GM19043 (cell line): ENCODE measurements at regions not wholly inside any gene's neighbourhood (a gene's known extent, or its start where the extent isn't known, plus 50 kb on each side); places are given as distances from the start of the nearest gene placed in this dataset.
"Not testable (repeated sequence)": the region's sequence is repeated elsewhere in the genome, so short reads cannot be mapped to it uniquely, and the experiment has no call there.

Source experiments
- ATAC-seq: cut with Tn5 transposase; IDR thresholded peaks from one replicate; pipeline ENCODE4 v1.9.1; 2021; ENCODE audit warnings: low read depth; ENCODE audit not compliant: unreplicated experiment

- ATAC-seq: no peak
Measured at GRCh38 chr7:153701678-153702077, 350.5 kb upstream of the DPP6 start.

- ATAC-seq: not testable (repeated sequence)
Measured at GRCh38 chr7:153723892-153724291, 328.3 kb upstream of the DPP6 start.

GRCh38 chr7:153731504-153731903, 320.7 kb upstream of the DPP6 start:
- ATAC-seq: not testable (repeated sequence)

GRCh38 chr7:153743434-153743833, 308.8 kb upstream of the DPP6 start:
- not testable (repeated sequence) for ATAC-seq

GRCh38 chr7:153747969-153748368, 304.2 kb upstream of the DPP6 start:
- not testable (repeated sequence) for ATAC-seq

- not testable (repeated sequence) for ATAC-seq
Measured at GRCh38 chr7:153748885-153749284, 303.3 kb upstream of the DPP6 start.

GRCh38 chr7:153765869-153766268, 286.3 kb upstream of the DPP6 start:
- not testable (repeated sequence) for ATAC-seq

- ATAC-seq: not testable (repeated sequence)
Measured at GRCh38 chr7:153766926-153767325, 285.3 kb upstream of the DPP6 start.

- no peak for ATAC-seq
Measured at GRCh38 chr7:153772966-153773365, 279.2 kb upstream of the DPP6 start.

- ATAC-seq: not testable (repeated sequence)
Measured at GRCh38 chr7:153776940-153777339, 275.3 kb upstream of the DPP6 start.

GRCh38 chr7:153797363-153797762, 254.8 kb upstream of the DPP6 start:
- ATAC-seq: not testable (repeated sequence)

- no peak for ATAC-seq
Measured at GRCh38 chr7:153808117-153808516, 244.1 kb upstream of the DPP6 start.

GRCh38 chr7:153829525-153829924, 222.7 kb upstream of the DPP6 start:
- ATAC-seq: no peak

- no peak for ATAC-seq
Measured at GRCh38 chr7:153832160-153832559, 220.0 kb upstream of the DPP6 start.

- ATAC-seq: no peak
Measured at GRCh38 chr7:153835103-153835502, 217.1 kb upstream of the DPP6 start.

- no peak for ATAC-seq
Measured at GRCh38 chr7:153835712-153836265, 216.4 kb upstream of the DPP6 start.

GRCh38 chr7:153838591-153838990, 213.6 kb upstream of the DPP6 start:
- ATAC-seq: no peak

- ATAC-seq: no peak
Measured at GRCh38 chr7:153840861-153841260, 211.3 kb upstream of the DPP6 start.

- ATAC-seq: no peak
Measured at GRCh38 chr7:153847828-153848227, 204.4 kb upstream of the DPP6 start.

- no peak for ATAC-seq
Measured at GRCh38 chr7:153852261-153852660, 199.9 kb upstream of the DPP6 start.

- ATAC-seq: no peak
Measured at GRCh38 chr7:153858355-153858754, 193.8 kb upstream of the DPP6 start.

- ATAC-seq: no peak
Measured at GRCh38 chr7:153859239-153859638, 193.0 kb upstream of the DPP6 start.
